Endometrium (tissue), 2 donors: ENCODE measurements at regions not wholly inside any gene's neighbourhood (a gene's known extent, or its start where the extent isn't known, plus 50 kb on each side); places are given as distances from the start of the nearest gene placed in this dataset.

Experiments used
- FAIRE-seq: peaks from 2 replicates; lab custom pipeline; 2012; peaks lifted over from hg19 to GRCh38; lab: Jason Lieb, UNC
- donor health status: control.
- donor health status: control.

GRCh38 chr17:10968007-10968406 is 130.1 kb upstream of the PIRT start:
- no peak for FAIRE-seq

- no peak for FAIRE-seq
Observed at GRCh38 chr17:10956821-10957220, 118.9 kb upstream of the PIRT start.

- FAIRE-seq, result no peak
Observed at GRCh38 chr17:10944819-10945218, 106.9 kb upstream of the PIRT start.

- no peak for FAIRE-seq
Observed at GRCh38 chr17:10936931-10937330, 99.0 kb upstream of the PIRT start.

GRCh38 chr17:10932938-10933337 is 95.1 kb upstream of the PIRT start:
- no peak for FAIRE-seq

GRCh38 chr17:10931133-10931532 is 93.2 kb upstream of the PIRT start:
- no peak for FAIRE-seq

- FAIRE-seq, result no peak
Observed at GRCh38 chr17:10927712-10928111, 89.8 kb upstream of the PIRT start.

GRCh38 chr17:10920558-10921108 is 82.7 kb upstream of the PIRT start:
- FAIRE-seq, result no peak

- no peak for FAIRE-seq
Observed at GRCh38 chr17:10907370-10907769, 69.5 kb upstream of the PIRT start.

- FAIRE-seq, result no peak
Observed at GRCh38 chr17:10899281-10899680, 61.4 kb upstream of the PIRT start.

- no peak for FAIRE-seq
Observed at GRCh38 chr17:10894220-10894619, 56.3 kb upstream of the PIRT start.

- no peak for FAIRE-seq
Observed at GRCh38 chr17:10888858-10889257, 51.0 kb upstream of the PIRT start.
